OCI-LY7 (cell line): ENCODE measurements at regions not wholly inside any gene's neighbourhood (a gene's known extent, or its start where the extent isn't known, plus 50 kb on each side); places are given as distances from the start of the nearest gene placed in this dataset.

Experiments used
- BruUV-seq: library from RNA; stranded (reverse); fragments of 400-500 nt; replicated peaks from 2 replicates; lab custom pipeline; 2021; lab: Mats Ljungman, UMichigan
- CTCF ChIA-PET: fragments of 300-600 bp; sonication (Branson Sonifier 250); formaldehyde crosslinking; loops from one replicate; lab custom pipeline; 2022; ENCODE audit warnings: antibody characterized with exemption; ENCODE audit not compliant: unreplicated experiment; lab: Charles Lee
- POLR2A ChIA-PET: fragments of 300-600 bp; sonication (Branson Sonifier 250); formaldehyde crosslinking; loops from one replicate; lab custom pipeline; 2022; ENCODE audit warnings: antibody characterized with exemption; lab: Charles Lee
- DNase-seq: peaks from one replicate; pipeline ENCODE4 v3.0.0-alpha.2; 2015; ENCODE audit warnings: low spot score
- H2AFZ ChIP-seq: fragments of 200-600 bp; sonication (generic), shearing (Covaris generic); 2 replicates; pipeline ENCODE4 v1.6.1; 2014; ENCODE audit warnings: mild to moderate bottlenecking, antibody characterized with exemption, low read length, moderate library complexity
- H3K27ac ChIP-seq: fragments of 200-600 bp; sonication (generic); 2 replicates; pipeline ENCODE4 v1.5.1; 2014; ENCODE audit warnings: mixed run types, low read depth, mild to moderate bottlenecking, moderate library complexity, low read length, inconsistent platforms; ENCODE audit not compliant: poor library complexity, severe bottlenecking
- H3K36me3 ChIP-seq: fragments of 200-600 bp; sonication (generic); 2 replicates; pipeline ENCODE4 v1.6.1; 2014; ENCODE audit warnings: mild to moderate bottlenecking, antibody characterized with exemption, low read length, moderate library complexity, mixed read lengths; ENCODE audit not compliant: insufficient read depth
- H3K4me1 ChIP-seq: fragments of 200-600 bp; sonication (generic); 2 replicates; pipeline ENCODE4 v1.5.1; 2014; ENCODE audit warnings: mild to moderate bottlenecking, low read length; ENCODE audit not compliant: insufficient read depth, poor library complexity, severe bottlenecking
- H3K4me2 ChIP-seq: fragments of 200-600 bp; sonication (generic); 2 replicates; pipeline ENCODE4 v1.6.1; 2014; ENCODE audit warnings: mild to moderate bottlenecking, low read length
- H3K4me3 ChIP-seq: fragments of 200-600 bp; sonication (generic); 2 replicates; pipeline ENCODE4 v1.5.1; 2014; ENCODE audit warnings: mild to moderate bottlenecking, low read depth, low read length; ENCODE audit not compliant: poor library complexity, severe bottlenecking
- H3K79me2 ChIP-seq: fragments of 200-600 bp; sonication (generic); 2 replicates; pipeline ENCODE4 v1.6.1; 2016; ENCODE audit warnings: low read depth, mild to moderate bottlenecking, low read length, moderate library complexity, mixed read lengths; ENCODE audit not compliant: insufficient read depth
- H3K9me2 ChIP-seq: fragments of 200-600 bp; sonication (generic); 2 replicates; pipeline ENCODE4 v1.6.1; 2016; ENCODE audit warnings: mild to moderate bottlenecking, low read length, mixed read lengths; ENCODE audit not compliant: insufficient read depth
- H3K9me3 ChIP-seq: fragments of 200-600 bp; sonication (generic); 2 replicates; pipeline ENCODE4 v1.6.1; 2014; ENCODE audit warnings: mild to moderate bottlenecking, mixed run types, low read length, mixed read lengths
- H4K20me1 ChIP-seq: fragments of 200-600 bp; sonication (generic); 2 replicates; pipeline ENCODE4 v1.6.1; 2014; ENCODE audit warnings: mild to moderate bottlenecking, antibody characterized with exemption, low read length, moderate library complexity, mixed read lengths; ENCODE audit not compliant: insufficient read depth
- CTCF ChIP-seq: fragments of 200-600 bp; sonication (generic); conservative IDR thresholded peaks from 2 replicates; pipeline ENCODE4 v1.5.1; 2014; ENCODE audit warnings: mild to moderate bottlenecking, antibody characterized with exemption, low read length, moderate library complexity, mixed read lengths
- EZH2phosphoT487 ChIP-seq: fragments of 200-600 bp; sonication (generic); IDR thresholded peaks from 2 replicates; pipeline ENCODE4 v1.6.1; 2018; ENCODE audit warnings: low read depth, borderline replicate concordance, mild to moderate bottlenecking, mixed run types, antibody characterized with exemption, low read length, moderate library complexity, mixed read lengths
- intact Hi-C: fragments of 100-400 bp; cut with micrococcal nuclease; formaldehyde crosslinking; loops from one replicate; pipeline ENCODE4 v1.10.0; 2022; ENCODE audit not compliant: unreplicated experiment

DNA sequence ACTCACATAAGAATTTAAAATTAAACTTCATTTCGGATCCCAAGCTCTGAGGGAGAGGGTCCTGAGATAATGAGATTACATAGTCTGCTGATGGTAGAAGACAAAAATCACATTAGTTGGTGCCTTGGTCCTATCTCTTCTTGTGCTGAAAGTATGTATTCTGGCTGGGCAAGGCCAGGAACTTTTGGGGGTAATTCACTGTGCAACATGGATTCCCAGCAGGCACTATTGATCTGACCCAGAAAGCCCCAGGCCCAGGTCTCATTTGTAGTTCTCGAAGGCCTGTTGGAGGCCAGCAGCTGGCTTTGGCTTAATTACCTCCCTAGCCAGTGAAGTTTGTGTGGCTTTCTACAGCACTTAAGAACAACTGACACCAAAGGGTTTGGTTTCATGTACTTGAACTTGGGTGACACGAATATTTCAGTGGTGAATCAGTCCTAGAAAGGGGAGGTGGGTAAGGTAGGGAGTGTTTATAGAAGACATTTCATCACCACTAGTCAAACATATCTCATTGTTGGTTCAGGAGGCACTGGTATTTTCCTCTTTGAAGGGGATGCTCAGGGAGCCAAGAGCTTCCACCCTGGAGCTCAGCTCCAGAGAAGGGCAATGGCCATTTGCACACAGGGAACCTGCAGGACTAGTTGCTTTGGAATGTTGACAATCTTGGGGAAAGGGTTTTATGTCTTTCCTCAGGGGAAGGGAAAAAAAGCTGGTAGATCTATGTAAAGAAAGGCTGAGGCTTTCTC lies 217.8 kb downstream of the OSR1 start:
- POLR2A ChIA-PET = interaction anchor here (0.6 to 0.7 kb wide), 2 partner anchors 11 to 285 kb away, joined by 4 to 6 read pairs; no protein-coding TSS in a partner anchor
- Histone ChIP-seq H3K9me2 (no peaks in the 10 kb centered on the region), H4K20me1 (no peaks in the 10 kb centered on the region), H3K79me2 (no peaks in the 10 kb centered on the region), H3K4me3 (no peak overlapping the region), H3K27ac (no peak overlapping the region), H3K9me3 (no peaks in the 10 kb centered on the region), H3K36me3 (no peaks in the 10 kb centered on the region), H3K4me1 (no peaks in the 10 kb centered on the region), H2AFZ (no peak overlapping the region), H3K4me2 (no peak overlapping the region)
- CTCF ChIA-PET = no interaction called here
- DNase-seq = no peak
- no peak for TF ChIP-seq CTCF
- no peak for TF ChIP-seq EZH2phosphoT487
- intact Hi-C loops = no loop called here
- no TSS peak for BruUV-seq

DNA sequence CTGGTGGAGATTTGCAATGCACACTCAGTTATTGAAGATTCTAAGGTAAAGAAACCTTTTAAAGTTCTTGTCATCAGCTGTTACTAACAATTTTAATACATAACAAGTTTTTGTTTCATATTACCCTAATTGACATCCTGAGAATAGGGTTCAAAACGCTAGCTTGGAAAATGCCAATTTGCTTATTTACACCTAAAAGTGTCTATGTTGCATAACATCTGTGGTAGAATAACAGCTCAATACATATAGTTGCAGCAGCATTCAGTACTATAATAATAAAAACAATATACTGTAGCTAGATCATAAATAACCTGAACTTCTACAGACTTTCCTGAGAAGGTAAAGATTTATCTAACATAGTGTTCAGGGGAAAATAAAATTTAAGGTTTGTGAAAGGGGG lies 219.0 kb downstream of the OSR1 start:
- Histone ChIP-seq H3K79me2 (no peaks in the 10 kb centered on the region), H3K4me1 (no peaks in the 10 kb centered on the region), H3K4me2 (no peak overlapping the region), H2AFZ (no peak overlapping the region), H3K4me3 (no peak overlapping the region), H4K20me1 (no peaks in the 10 kb centered on the region), H3K9me2 (no peaks in the 10 kb centered on the region), H3K9me3 (no peaks in the 10 kb centered on the region), H3K27ac (no peak overlapping the region), H3K36me3 (no peaks in the 10 kb centered on the region)
- POLR2A ChIA-PET = interaction anchor here (2.1 kb wide), 1 partner anchor 8 kb away, joined by 8 read pairs; no protein-coding TSS in a partner anchor
- intact Hi-C loops = no loop called here
- TF ChIP-seq CTCF (no peak), EZH2phosphoT487 (no peak)
- BruUV-seq = no TSS peak
- CTCF ChIA-PET = no interaction called here
- no peak for DNase-seq

DNA sequence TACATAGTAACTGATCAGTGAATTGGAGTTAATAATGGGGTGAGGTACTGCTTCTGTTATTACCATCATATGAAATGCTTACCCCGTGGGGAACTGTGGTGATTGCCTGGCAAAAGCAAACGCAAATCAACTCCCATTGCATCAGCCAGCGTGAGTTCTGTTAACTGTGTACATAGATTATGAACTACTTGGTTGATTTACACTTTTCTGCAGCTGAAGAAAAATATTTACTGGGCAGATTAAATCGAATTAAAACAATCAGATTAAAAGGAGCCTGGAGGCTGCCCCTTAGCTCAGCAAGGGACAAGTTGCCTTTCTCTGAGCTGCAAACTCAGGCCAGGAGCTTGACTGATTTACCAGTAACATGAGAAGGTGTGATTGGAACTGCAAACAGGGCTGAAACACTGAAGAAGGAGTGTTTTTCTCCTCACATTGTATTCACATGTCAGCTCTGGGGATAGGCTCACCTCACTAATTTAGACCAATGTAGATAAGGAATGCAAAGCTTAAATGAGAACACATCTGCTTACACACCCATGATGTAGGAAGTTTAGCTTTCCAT lies 220.1 kb downstream of the OSR1 start:
- no peaks in the 10 kb centered on the region for H4K20me1 ChIP-seq
- H3K4me2 ChIP-seq = no peak overlapping the region
- CTCF ChIA-PET = no interaction called here
- no TSS peak for BruUV-seq
- H2AFZ ChIP-seq = no peak overlapping the region
- POLR2A ChIA-PET = interaction anchor here (0.5 to 2.1 kb wide), 4 partner anchors 9 to 826 kb away, joined by 3 to 8 read pairs (median 3); no protein-coding TSS in a partner anchor
- H3K9me3 ChIP-seq = no peaks in the 10 kb centered on the region
- no peaks in the 10 kb centered on the region for H3K79me2 ChIP-seq
- no peaks in the 10 kb centered on the region for H3K9me2 ChIP-seq
- H3K27ac ChIP-seq = no peak overlapping the region
- no peak for DNase-seq
- no peaks in the 10 kb centered on the region for H3K4me1 ChIP-seq
- H3K4me3 ChIP-seq = no peak overlapping the region
- TF ChIP-seq CTCF (no peak), EZH2phosphoT487 (no peak)
- no peaks in the 10 kb centered on the region for H3K36me3 ChIP-seq
- intact Hi-C loops = no loop called here
